ENCODE measurements at regions not wholly inside any gene's neighbourhood (a gene's known extent, or its start where the extent isn't known, plus 50 kb on each side); places are given as distances from the start of the nearest gene placed in this dataset.

DNA sequence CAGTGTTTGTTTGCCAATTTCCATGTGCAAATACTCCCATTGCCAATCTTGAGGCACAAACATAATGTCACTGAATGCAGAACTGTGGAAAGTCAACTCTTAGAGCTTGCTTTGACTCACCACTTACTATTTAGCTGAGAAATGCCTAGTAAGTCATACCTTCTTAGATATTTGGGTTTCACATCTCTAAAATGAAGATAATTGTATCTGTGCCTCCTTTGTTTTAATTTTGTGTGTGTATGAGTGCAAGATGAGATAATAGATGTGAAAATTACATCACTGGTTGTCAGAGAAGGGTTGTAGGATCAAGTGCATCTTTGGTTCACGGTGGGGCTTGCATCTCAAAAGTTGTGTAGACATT, 407.5 kb downstream of the INHBA start:
- BruUV-seq (replicated peaks) = no TSS peak
- POLR2A ChIA-PET = no interaction called here
- no peaks in the 10 kb centered on the region for H3K9me3 ChIP-seq (replicated peaks; ENCODE audit: control insufficient read depth, insufficient read depth, low read length)
- DNase-seq (ENCODE audit: low read depth, low spot score) = no peak
- no peaks in the 10 kb centered on the region for H4K20me1 ChIP-seq (ENCODE audit: control insufficient read depth, insufficient read depth)
- in situ Hi-C loops (cut with MboI) = no loop called here
- H3K9ac ChIP-seq (ENCODE audit: control insufficient read depth, insufficient read depth, low read length) = no peak overlapping the region
- no peak overlapping the region for H3K4me3 ChIP-seq
- intact Hi-C loops (cut with micrococcal nuclease; ENCODE audit: unreplicated experiment) = no loop called here
- H2AFZ ChIP-seq (ENCODE audit: control insufficient read depth, low read depth, low read length) = no peak overlapping the region
- H3K36me3 ChIP-seq (ENCODE audit: control insufficient read depth in 2 of 2, insufficient read depth in 2 of 2, low read length in 1 of 2) = no peaks in the 10 kb centered on the region
- CTCF ChIA-PET = no interaction called here
- H3K4me1 ChIP-seq (ENCODE audit: control insufficient read depth, insufficient read depth, low read length) = no peaks in the 10 kb centered on the region
- FAIRE-seq = no peak
- RAD21 ChIA-PET (ENCODE audit: unreplicated experiment) = no interaction called here
- ATAC-seq = peak; percentile 80
- TF ChIP-seq NBN (IDR thresholded peaks at IDR 0.05) = 0 out of 2 replicates have a peak, but pooled peaks have one; percentile 35
- TF ChIP-seq SPI1 (IDR thresholded peaks at IDR 0.05; ENCODE audit: borderline replicate concordance, insufficient read depth, low read depth, low read length) = 0 out of 2 replicates have a peak, but pooled peaks have one; percentile 34
- TF ChIP-seq ZNF24 (IDR thresholded peaks at IDR 0.05) = peak; percentile 81
- TF ChIP-seq SMAD5 (IDR thresholded peaks at IDR 0.05; ENCODE audit: low read depth) = no peak
- TF ChIP-seq BCL11A (IDR thresholded peaks at IDR 0.05; ENCODE audit: low read depth, low read length) = 0 out of 2 replicates have a peak, but pooled peaks have one; percentile 15
- TF ChIP-seq SIN3A (IDR thresholded peaks at IDR 0.05; ENCODE audit: low read depth, low read length) = no peak
- peak; percentile 31; the same call in 1 of the 2 replicates for TF ChIP-seq IKZF1 (conservative IDR thresholded peaks at IDR 0.05)
- TF ChIP-seq, protein P1, sequence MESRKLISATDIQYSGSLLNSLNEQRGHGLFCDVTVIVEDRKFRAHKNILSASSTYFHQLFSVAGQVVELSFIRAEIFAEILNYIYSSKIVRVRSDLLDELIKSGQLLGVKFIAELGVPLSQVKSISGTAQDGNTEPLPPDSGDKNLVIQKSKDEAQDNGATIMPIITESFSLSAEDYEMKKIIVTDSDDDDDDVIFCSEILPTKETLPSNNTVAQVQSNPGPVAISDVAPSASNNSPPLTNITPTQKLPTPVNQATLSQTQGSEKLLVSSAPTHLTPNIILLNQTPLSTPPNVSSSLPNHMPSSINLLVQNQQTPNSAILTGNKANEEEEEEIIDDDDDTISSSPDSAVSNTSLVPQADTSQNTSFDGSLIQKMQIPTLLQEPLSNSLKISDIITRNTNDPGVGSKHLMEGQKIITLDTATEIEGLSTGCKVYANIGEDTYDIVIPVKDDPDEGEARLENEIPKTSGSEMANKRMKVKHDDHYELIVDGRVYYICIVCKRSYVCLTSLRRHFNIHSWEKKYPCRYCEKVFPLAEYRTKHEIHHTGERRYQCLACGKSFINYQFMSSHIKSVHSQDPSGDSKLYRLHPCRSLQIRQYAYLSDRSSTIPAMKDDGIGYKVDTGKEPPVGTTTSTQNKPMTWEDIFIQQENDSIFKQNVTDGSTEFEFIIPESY (IDR thresholded peaks at IDR 0.05) = no peak
- TF ChIP-seq ZNF384 (IDR thresholded peaks at IDR 0.05; ENCODE audit: borderline replicate concordance, low read depth, low read length) = no peak
- TF ChIP-seq DPF2 (IDR thresholded peaks at IDR 0.05) = peak; percentile 57; the same call in 1 of the 2 replicates
- TF ChIP-seq BACH1 (IDR thresholded peaks at IDR 0.05; ENCODE audit: borderline replicate concordance) = 0 out of 2 replicates have a peak, but pooled peaks have one; percentile 11
- TF ChIP-seq EP300 (IDR thresholded peaks at IDR 0.05; ENCODE audit: borderline replicate concordance in 1 of 2, control insufficient read depth in 1 of 2, low read depth in 2 of 2, low read length in 2 of 2) = peak; percentile 42 to 67; a peak in 2 of 4 replicates
- peak; percentile 59 for TF ChIP-seq JUNB (IDR thresholded peaks at IDR 0.05)
- peak; percentile 63; the same call in 1 of the 2 replicates for TF ChIP-seq CREB1 (IDR thresholded peaks at IDR 0.05; ENCODE audit: low read depth)
- no peak for TF ChIP-seq ZNF274 (IDR thresholded peaks at IDR 0.05; ENCODE audit: insufficient read depth, insufficient read length)
- TF ChIP-seq RFX5 (IDR thresholded peaks at IDR 0.05; ENCODE audit: low read depth, low read length) = peak; percentile 62; the same call in 1 of the 2 replicates
- no peak for TF ChIP-seq TCF12 (IDR thresholded peaks at IDR 0.05; ENCODE audit: low read depth, low read length)
- TF ChIP-seq, protein P2, sequence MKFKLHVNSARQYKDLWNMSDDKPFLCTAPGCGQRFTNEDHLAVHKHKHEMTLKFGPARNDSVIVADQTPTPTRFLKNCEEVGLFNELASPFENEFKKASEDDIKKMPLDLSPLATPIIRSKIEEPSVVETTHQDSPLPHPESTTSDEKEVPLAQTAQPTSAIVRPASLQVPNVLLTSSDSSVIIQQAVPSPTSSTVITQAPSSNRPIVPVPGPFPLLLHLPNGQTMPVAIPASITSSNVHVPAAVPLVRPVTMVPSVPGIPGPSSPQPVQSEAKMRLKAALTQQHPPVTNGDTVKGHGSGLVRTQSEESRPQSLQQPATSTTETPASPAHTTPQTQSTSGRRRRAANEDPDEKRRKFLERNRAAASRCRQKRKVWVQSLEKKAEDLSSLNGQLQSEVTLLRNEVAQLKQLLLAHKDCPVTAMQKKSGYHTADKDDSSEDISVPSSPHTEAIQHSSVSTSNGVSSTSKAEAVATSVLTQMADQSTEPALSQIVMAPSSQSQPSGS (IDR thresholded peaks at IDR 0.05; ENCODE audit: low read length) = no peak
- TF ChIP-seq ATF7 (IDR thresholded peaks at IDR 0.05; ENCODE audit: low read depth) = peak; percentile 85
- no peak for TF ChIP-seq IRF4 (IDR thresholded peaks at IDR 0.05; ENCODE audit: low read depth, low read length)
- TF ChIP-seq MTA2 (IDR thresholded peaks at IDR 0.05; ENCODE audit: low read depth) = peak; percentile 64
- TF ChIP-seq IKZF2 (IDR thresholded peaks at IDR 0.05) = peak in 1 of 2 experiments; percentile 44; a peak in 1 of 4 replicates
- no peak overlapping the region for H3K27ac ChIP-seq (ENCODE audit: control insufficient read depth, insufficient read depth)
- no peaks in the 10 kb centered on the region for H3K79me2 ChIP-seq (ENCODE audit: control insufficient read depth, insufficient read depth, low read length)
- no peak overlapping the region for H3K4me2 ChIP-seq (ENCODE audit: control insufficient read depth, insufficient read depth)
- SMC1A ChIA-PET (ENCODE audit: uncharacterized antibody, unreplicated experiment) = interaction anchor here (1.2 kb wide), 1 partner anchor 17 kb away, joined by 3 read pairs; no protein-coding TSS in a partner anchor
- 0% methylated on average over 1 of the region's 1 CpG for WGBS (ENCODE audit: insufficient coverage, insufficient replicate concordance, low lambda C conversion rate, missing lambda C conversion rate)
- H3K27me3 ChIP-seq (replicated peaks in 1 of 2; ENCODE audit: control insufficient read depth in 2 of 2, insufficient read depth in 2 of 2, low read length in 1 of 2) = no peaks in the 10 kb centered on the region

Measured in GM12878 (cell line).